Chondrocyte (in vitro differentiated cells): ENCODE measurements at regions not wholly inside any gene's neighbourhood (a gene's known extent, or its start where the extent isn't known, plus 50 kb on each side); places are given as distances from the start of the nearest gene placed in this dataset.

ENCODE experiments used
- DNase-seq: peaks from one replicate; pipeline ENCODE4 v3.0.0; 2021; ENCODE audit warnings: mixed read lengths, low spot score
- H3K27ac Mint-ChIP-seq: one replicate; pipeline ENCODE4 v1.8.0; 2021; ENCODE audit warnings: mild to moderate bottlenecking, moderate library complexity, mixed read lengths; ENCODE audit not compliant: unreplicated experiment
- H3K27me3 Mint-ChIP-seq: 2 replicates; pipeline ENCODE4 v1.8.0; 2021; ENCODE audit warnings: low read depth, mixed read lengths
- H3K36me3 Mint-ChIP-seq: 2 replicates; pipeline ENCODE4 v1.8.0; 2021; ENCODE audit warnings: low read depth, mixed read lengths
- H3K4me1 Mint-ChIP-seq: 2 replicates; pipeline ENCODE4 v1.8.0; 2021; ENCODE audit warnings: low read depth, mild to moderate bottlenecking, mixed read lengths
- H3K4me3 Mint-ChIP-seq: one replicate; pipeline ENCODE4 v1.8.0; 2021; ENCODE audit warnings: mild to moderate bottlenecking, moderate library complexity, mixed read lengths; ENCODE audit not compliant: unreplicated experiment
- H3K9me3 Mint-ChIP-seq: 2 replicates; pipeline ENCODE4 v1.8.0; 2021; ENCODE audit warnings: low read depth, mixed read lengths
- CTCF ChIP-seq: fragments of 200-600 bp; sonication (generic); IDR thresholded peaks from 2 replicates; pipeline ENCODE4 v1.5.0; 2021; ENCODE audit warnings: antibody characterized with exemption, mild to moderate bottlenecking, moderate library complexity

GRCh38 chr14:38442208-38442607 lies 186.3 kb upstream of the CLEC14A start:
- no peak for TF ChIP-seq CTCF
- peaks cover 42% of the 10 kb centered on the region for H3K9me3 Mint-ChIP-seq
- H3K4me1 Mint-ChIP-seq, result no peaks in the 10 kb centered on the region
- no peak overlapping the region for H3K4me3 Mint-ChIP-seq
- DNase-seq, result no peak
- no peak overlapping the region for H3K27ac Mint-ChIP-seq
- H3K27me3 Mint-ChIP-seq, result no peaks in the 10 kb centered on the region
- no peaks in the 10 kb centered on the region for H3K36me3 Mint-ChIP-seq

DNA sequence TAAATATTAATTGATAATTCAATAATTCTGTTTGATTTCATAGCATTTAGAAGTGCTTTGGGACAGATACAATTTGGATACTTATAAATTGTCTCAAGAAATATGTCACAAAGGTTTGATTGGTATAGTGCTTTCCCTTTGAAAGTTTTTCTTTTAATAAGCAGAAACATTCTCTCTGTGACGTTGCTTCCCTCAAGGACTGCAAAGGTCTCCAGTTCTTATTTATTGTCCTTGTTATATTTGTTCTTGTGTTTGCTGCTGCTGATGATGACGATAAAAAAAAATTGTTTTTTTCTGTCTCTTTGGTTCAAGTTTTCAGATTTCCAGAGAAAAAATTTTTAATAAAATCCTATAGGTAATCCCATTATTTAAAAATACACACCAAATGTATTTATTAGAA lies 176.3 kb upstream of the CLEC14A start:
- Mint-ChIP-seq H3K27me3 (no peaks in the 10 kb centered on the region), H3K9me3 (no peaks in the 10 kb centered on the region), H3K27ac (no peak overlapping the region), H3K4me1 (no peaks in the 10 kb centered on the region), H3K4me3 (no peak overlapping the region), H3K36me3 (no peaks in the 10 kb centered on the region)
- DNase-seq, result no peak
- no peak for TF ChIP-seq CTCF

GRCh38 chr14:38431156-38431555 lies 175.3 kb upstream of the CLEC14A start:
- no peak for TF ChIP-seq CTCF
- no peak overlapping the region for H3K4me3 Mint-ChIP-seq
- no peaks in the 10 kb centered on the region for H3K36me3 Mint-ChIP-seq
- H3K27ac Mint-ChIP-seq, result no peak overlapping the region
- H3K9me3 Mint-ChIP-seq, result peaks cover 2% of the 10 kb centered on the region
- no peak for DNase-seq
- H3K27me3 Mint-ChIP-seq, result no peaks in the 10 kb centered on the region
- H3K4me1 Mint-ChIP-seq, result no peaks in the 10 kb centered on the region

GRCh38 chr14:38430522-38430921 lies 174.6 kb upstream of the CLEC14A start:
- Mint-ChIP-seq H3K4me3 (no peak overlapping the region), H3K36me3 (no peaks in the 10 kb centered on the region), H3K27ac (no peak overlapping the region), H3K4me1 (no peaks in the 10 kb centered on the region), H3K9me3 (peaks cover 5% of the 10 kb centered on the region), H3K27me3 (no peaks in the 10 kb centered on the region)
- no peak for DNase-seq
- no peak for TF ChIP-seq CTCF

GRCh38 chr14:38425324-38425976 lies 169.6 kb upstream of the CLEC14A start:
- Mint-ChIP-seq H3K9me3 (peaks cover 30% of the 10 kb centered on the region), H3K4me1 (no peaks in the 10 kb centered on the region)

More at GRCh38 chr14:38425324-38425976, 169.6 kb upstream of the CLEC14A start:
- Mint-ChIP-seq H3K36me3 (peaks cover 3% of the 10 kb centered on the region), H3K27ac (no peak overlapping the region), H3K27me3 (no peaks in the 10 kb centered on the region), H3K4me3 (no peak overlapping the region)
- no peak for TF ChIP-seq CTCF
- no peak for DNase-seq
